GM19239 (cell line): ENCODE measurements at regions not wholly inside any gene's neighbourhood (a gene's known extent, or its start where the extent isn't known, plus 50 kb on each side); places are given as distances from the start of the nearest gene placed in this dataset.

Experiments used
- DNase-seq: peaks from one replicate; pipeline ENCODE4 v3.0.0; 2011; ENCODE audit warnings: low spot score; ENCODE audit not compliant: insufficient read length
- FAIRE-seq: peaks from 2 replicates; lab custom pipeline; 2011; peaks lifted over from hg19 to GRCh38; lab: Jason Lieb, UNC

- FAIRE-seq, result no peak
- no peak for DNase-seq
Measured at GRCh38 chr9:107940616-107941595, 451.3 kb upstream of the KLF4 start.

- DNase-seq, result no peak
- FAIRE-seq, result no peak
Measured at GRCh38 chr9:107938801-107939386, 449.3 kb upstream of the KLF4 start.

GRCh38 chr9:107935931-107936330, 446.4 kb upstream of the KLF4 start:
- no peak for DNase-seq
- no peak for FAIRE-seq

GRCh38 chr9:107933516-107933915, 443.9 kb upstream of the KLF4 start:
- FAIRE-seq (no peak), DNase-seq (no peak)

- DNase-seq, result no peak
- FAIRE-seq, result no peak
Measured at GRCh38 chr9:107933097-107933496, 443.5 kb upstream of the KLF4 start.

GRCh38 chr9:107932601-107933000, 443.0 kb upstream of the KLF4 start:
- no peak for FAIRE-seq
- DNase-seq, result no peak

- DNase-seq (no peak), FAIRE-seq (no peak)
Measured at GRCh38 chr9:107932046-107932445, 442.5 kb upstream of the KLF4 start.

- FAIRE-seq (no peak), DNase-seq (no peak)
Measured at GRCh38 chr9:107931071-107931715, 441.6 kb upstream of the KLF4 start.

- FAIRE-seq (no peak), DNase-seq (no peak)
Measured at GRCh38 chr9:107929443-107929842, 439.9 kb upstream of the KLF4 start.

- no peak for FAIRE-seq
Measured at GRCh38 chr9:107928701-107929371, 439.3 kb upstream of the KLF4 start.

GRCh38 chr9:107927276-107927675, 437.7 kb upstream of the KLF4 start:
- DNase-seq (no peak), FAIRE-seq (no peak)

More at GRCh38 chr9:107928701-107929371, 439.3 kb upstream of the KLF4 start:
- DNase-seq, result no peak

GRCh38 chr9:107925749-107926297, 436.3 kb upstream of the KLF4 start:
- no peak for DNase-seq
- no peak for FAIRE-seq

- no peak for DNase-seq
Measured at GRCh38 chr9:107922260-107922659, 432.7 kb upstream of the KLF4 start.

GRCh38 chr9:107919263-107919662, 429.7 kb upstream of the KLF4 start:
- DNase-seq, result no peak
- no peak for FAIRE-seq

More at GRCh38 chr9:107922260-107922659, 432.7 kb upstream of the KLF4 start:
- FAIRE-seq, result no peak

GRCh38 chr9:107918749-107919148, 429.2 kb upstream of the KLF4 start:
- FAIRE-seq, result no peak

GRCh38 chr9:107914151-107914550, 424.6 kb upstream of the KLF4 start:
- FAIRE-seq (no peak), DNase-seq (no peak)

More at GRCh38 chr9:107918749-107919148, 429.2 kb upstream of the KLF4 start:
- no peak for DNase-seq

- FAIRE-seq, result no peak
- no peak for DNase-seq
Measured at GRCh38 chr9:107907715-107908114, 418.1 kb upstream of the KLF4 start.

GRCh38 chr9:107907255-107907654, 417.7 kb upstream of the KLF4 start:
- FAIRE-seq, result no peak
- no peak for DNase-seq

GRCh38 chr9:107906074-107906473, 416.5 kb upstream of the KLF4 start:
- FAIRE-seq (no peak), DNase-seq (no peak)
